Upper lobe of left lung (tissue), 4 donors: ENCODE measurements at regions not wholly inside any gene's neighbourhood (a gene's known extent, or its start where the extent isn't known, plus 50 kb on each side); places are given as distances from the start of the nearest gene placed in this dataset.

Source experiments
- CTCF ChIP-seq, 6 experiments: fragments of 450-650 bp in 4 of 6; fragments of 200-600 bp in 2 of 6; sonication (generic) in 2 of 6; IDR thresholded peaks; one replicate each; pipeline ENCODE4 v1.5.1; 2016 to 2019; ENCODE audit warnings: antibody characterized with exemption in 6 of 6
- EP300 ChIP-seq, 4 donors: sonication (generic); formaldehyde crosslinking; IDR thresholded peaks; one replicate each; pipeline ENCODE4 v1.5.1; 2017; ENCODE audit warnings: antibody characterized with exemption in 4 of 4, control low read depth in 2 of 4
- POLR2A ChIP-seq, 4 donors: fragments of 450-650 bp; IDR thresholded peaks; one replicate each; pipeline ENCODE4 v1.5.1; 2016 to 2017; ENCODE audit warnings: antibody characterized with exemption in 4 of 4, mild to moderate bottlenecking in 2 of 4
- POLR2AphosphoS5 ChIP-seq, 2 donors: sonication (generic); formaldehyde crosslinking; IDR thresholded peaks; one replicate each; pipeline ENCODE4 v1.5.1; 2017; ENCODE audit warnings: antibody characterized with exemption in 2 of 2

GRCh38 chr16:76007645-76008044 lies 269.6 kb upstream of the CNTNAP4 start:
- TF ChIP-seq CTCF (IDR thresholded peaks at IDR 0.05) (no peak), POLR2A (IDR thresholded peaks at IDR 0.05) (no peak), EP300 (IDR thresholded peaks at IDR 0.05) (no peak), POLR2AphosphoS5 (IDR thresholded peaks at IDR 0.05) (no peak)
